Liver (tissue), 8 donors: ENCODE measurements at regions not wholly inside any gene's neighbourhood (a gene's known extent, or its start where the extent isn't known, plus 50 kb on each side); places are given as distances from the start of the nearest gene placed in this dataset.

Source experiments
- DNase-seq: peaks from one replicate; pipeline ENCODE4 v3.0.0-alpha.2; 2017; ENCODE audit warnings: low spot score
- H3K27ac ChIP-seq, 2 donors: one replicate each; pipeline ENCODE4 v1.7.0; 2013; ENCODE audit warnings: inconsistent platforms in 2 of 2, low read length in 2 of 2, control low read depth in 1 of 2, low read depth in 1 of 2, mild to moderate bottlenecking in 1 of 2
- H3K27me3 ChIP-seq, 4 donors: one replicate each; pipeline versions ENCODE4 v1.6.1 to v1.7.0; 2013; ENCODE audit warnings: low read length in 3 of 4, inconsistent platforms in 1 of 4, mild to moderate bottlenecking in 1 of 4, moderate library complexity in 1 of 4; ENCODE audit not compliant: control insufficient read depth in 4 of 4, insufficient read depth in 4 of 4
- H3K36me3 ChIP-seq, 4 donors: one replicate each; pipeline versions ENCODE4 v1.6.1 to v1.7.0; 2013; ENCODE audit warnings: low read length in 3 of 4, mild to moderate bottlenecking in 3 of 4, low read depth in 1 of 4, moderate library complexity in 1 of 4; ENCODE audit not compliant: control insufficient read depth in 4 of 4, insufficient read depth in 3 of 4
- H3K4me1 ChIP-seq, 4 donors: one replicate each; pipeline versions ENCODE4 v1.6.1 to v1.7.0; 2013; ENCODE audit warnings: low read length in 3 of 4, mild to moderate bottlenecking in 3 of 4, moderate library complexity in 1 of 4; ENCODE audit not compliant: control insufficient read depth in 4 of 4, insufficient read depth in 4 of 4
- H3K4me3 ChIP-seq, 3 donors: one replicate each; pipeline versions ENCODE4 v1.6.1 to v1.7.0; 2013; ENCODE audit warnings: low read length in 3 of 3, control low read depth in 1 of 3, low read depth in 1 of 3, mild to moderate bottlenecking in 1 of 3
- H3K9ac ChIP-seq, 2 donors: one replicate each; pipeline ENCODE4 v1.7.0; 2013; ENCODE audit warnings: low read length in 2 of 2, mild to moderate bottlenecking in 2 of 2, moderate library complexity in 2 of 2, control low read depth in 1 of 2, low read depth in 1 of 2
- H3K9me3 ChIP-seq, 4 donors: one replicate each; pipeline versions ENCODE4 v1.6.1 to v1.7.0; 2013; ENCODE audit warnings: low read length in 3 of 4; ENCODE audit not compliant: control insufficient read depth in 4 of 4
- ATF3 ChIP-seq: IDR thresholded peaks from 2 replicates; pipeline ENCODE4 v1.6.1; 2016; ENCODE audit warnings: antibody characterized with exemption
- CTCF ChIP-seq: fragments of 150-350 bp; IDR thresholded peaks from 2 replicates; pipeline ENCODE4 v1.5.1; 2017; ENCODE audit warnings: improper control_type of control experiment, low read depth, low read length; ENCODE audit not compliant: missing input control
- EGR1 ChIP-seq, 2 donors: IDR thresholded peaks; 2 replicates each; pipeline ENCODE4 v1.6.1; 2016 to 2018; ENCODE audit warnings: antibody characterized with exemption in 2 of 2, low read depth in 2 of 2
- FOXA1 ChIP-seq: IDR thresholded peaks from 2 replicates; pipeline ENCODE4 v1.6.1; 2016; ENCODE audit warnings: antibody characterized with exemption
- HNF4A ChIP-seq, 2 donors: conservative IDR thresholded peaks; 2 replicates each; pipeline ENCODE4 v1.6.1; 2016; ENCODE audit warnings: antibody characterized with exemption in 2 of 2, mild to moderate bottlenecking in 2 of 2
- HNF4G ChIP-seq: IDR thresholded peaks from 2 replicates; pipeline ENCODE4 v1.6.1; 2016; ENCODE audit warnings: antibody characterized with exemption
- JUND ChIP-seq, 2 donors: IDR thresholded peaks; 2 replicates each; pipeline ENCODE4 v1.6.1; 2016; ENCODE audit warnings: antibody characterized with exemption in 2 of 2
- NR2F2 ChIP-seq: IDR thresholded peaks from 2 replicates; pipeline ENCODE4 v1.6.1; 2016; ENCODE audit warnings: antibody characterized with exemption
- RAD21 ChIP-seq, 2 donors: IDR thresholded peaks; 2 replicates each; pipeline ENCODE4 v1.6.1; 2016; ENCODE audit warnings: antibody characterized with exemption in 2 of 2, mild to moderate bottlenecking in 2 of 2
- RXRA ChIP-seq, 2 donors: IDR thresholded peaks; 2 replicates each; pipeline ENCODE4 v1.6.1; 2017 to 2018; ENCODE audit warnings: antibody characterized with exemption in 2 of 2, mild to moderate bottlenecking in 1 of 2
- SP1 ChIP-seq: IDR thresholded peaks from 2 replicates; pipeline ENCODE4 v1.6.1; 2018; ENCODE audit warnings: antibody characterized with exemption, mild to moderate bottlenecking
- TAF1 ChIP-seq: conservative IDR thresholded peaks from 2 replicates; pipeline ENCODE4 v1.6.1; 2016; ENCODE audit warnings: antibody characterized with exemption, mild to moderate bottlenecking
- YY1 ChIP-seq: IDR thresholded peaks from 2 replicates; pipeline ENCODE4 v1.6.1; 2016; ENCODE audit warnings: antibody characterized with exemption, mild to moderate bottlenecking
- ZBTB33 ChIP-seq: IDR thresholded peaks from 2 replicates; pipeline ENCODE4 v1.6.1; 2016; ENCODE audit warnings: antibody characterized with exemption
- WGBS: extraction: QIAGEN DNeasy Blood & Tissue Kit; methylation state at CpG from one replicate; pipeline ENCODE4 v1.1.7; 2013; 5-methylcytosine and 5-hydroxymethylcytosine counted together
- TF ChIP-seq, protein P1 (sequence below): IDR thresholded peaks from 2 replicates; pipeline ENCODE4 v1.6.1; 2016; ENCODE audit warnings: antibody characterized with exemption, mild to moderate bottlenecking
- donor health status: healthy.
- donor health status: healthy.
- donor health status: healthy.
- donor health status: healthy.
- donor health status: healthy.

- WGBS = 53% methylated on average over 3 of the region's 3 CpGs
Observed at GRCh38 chr6:18703546-18703945, 316.4 kb downstream of the RNF144B start.

More at GRCh38 chr6:18703546-18703945, 316.4 kb downstream of the RNF144B start:
- Histone ChIP-seq H3K4me3 (no peak overlapping the region), H3K36me3 (no peaks in the 10 kb centered on the region), H3K9me3 (peaks cover 0 to 4% (median 1%) of the 10 kb centered on the region in 4 donors), H3K27ac (no peak overlapping the region), H3K9ac (no peak overlapping the region), H3K4me1 (no peaks in the 10 kb centered on the region), H3K27me3 (no peaks in the 10 kb centered on the region)
- DNase-seq = no peak
- no peak for TF ChIP-seq YY1
- TF ChIP-seq HNF4A (conservative IDR thresholded peaks at IDR 0.05) = no peak
- TF ChIP-seq, protein P1, sequence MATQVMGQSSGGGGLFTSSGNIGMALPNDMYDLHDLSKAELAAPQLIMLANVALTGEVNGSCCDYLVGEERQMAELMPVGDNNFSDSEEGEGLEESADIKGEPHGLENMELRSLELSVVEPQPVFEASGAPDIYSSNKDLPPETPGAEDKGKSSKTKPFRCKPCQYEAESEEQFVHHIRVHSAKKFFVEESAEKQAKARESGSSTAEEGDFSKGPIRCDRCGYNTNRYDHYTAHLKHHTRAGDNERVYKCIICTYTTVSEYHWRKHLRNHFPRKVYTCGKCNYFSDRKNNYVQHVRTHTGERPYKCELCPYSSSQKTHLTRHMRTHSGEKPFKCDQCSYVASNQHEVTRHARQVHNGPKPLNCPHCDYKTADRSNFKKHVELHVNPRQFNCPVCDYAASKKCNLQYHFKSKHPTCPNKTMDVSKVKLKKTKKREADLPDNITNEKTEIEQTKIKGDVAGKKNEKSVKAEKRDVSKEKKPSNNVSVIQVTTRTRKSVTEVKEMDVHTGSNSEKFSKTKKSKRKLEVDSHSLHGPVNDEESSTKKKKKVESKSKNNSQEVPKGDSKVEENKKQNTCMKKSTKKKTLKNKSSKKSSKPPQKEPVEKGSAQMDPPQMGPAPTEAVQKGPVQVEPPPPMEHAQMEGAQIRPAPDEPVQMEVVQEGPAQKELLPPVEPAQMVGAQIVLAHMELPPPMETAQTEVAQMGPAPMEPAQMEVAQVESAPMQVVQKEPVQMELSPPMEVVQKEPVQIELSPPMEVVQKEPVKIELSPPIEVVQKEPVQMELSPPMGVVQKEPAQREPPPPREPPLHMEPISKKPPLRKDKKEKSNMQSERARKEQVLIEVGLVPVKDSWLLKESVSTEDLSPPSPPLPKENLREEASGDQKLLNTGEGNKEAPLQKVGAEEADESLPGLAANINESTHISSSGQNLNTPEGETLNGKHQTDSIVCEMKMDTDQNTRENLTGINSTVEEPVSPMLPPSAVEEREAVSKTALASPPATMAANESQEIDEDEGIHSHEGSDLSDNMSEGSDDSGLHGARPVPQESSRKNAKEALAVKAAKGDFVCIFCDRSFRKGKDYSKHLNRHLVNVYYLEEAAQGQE = no peak
- no peak for TF ChIP-seq RXRA (IDR thresholded peaks at IDR 0.05)
- TF ChIP-seq NR2F2 = no peak
- no peak for TF ChIP-seq JUND (IDR thresholded peaks at IDR 0.05)
- TF ChIP-seq FOXA1 = no peak
- no peak for TF ChIP-seq RAD21 (IDR thresholded peaks at IDR 0.05)
- TF ChIP-seq TAF1 = no peak
- TF ChIP-seq HNF4G = no peak
- no peak for TF ChIP-seq ATF3
- TF ChIP-seq CTCF = no peak
- no peak for TF ChIP-seq SP1
- TF ChIP-seq EGR1 (IDR thresholded peaks at IDR 0.05; ENCODE audit: low read depth in 2 of 2) = no peak
- no peak for TF ChIP-seq ZBTB33
